ENCODE measurements at regions not wholly inside any gene's neighbourhood (a gene's known extent, or its start where the extent isn't known, plus 50 kb on each side); places are given as distances from the start of the nearest gene placed in this dataset.
"Not testable (repeated sequence)": the region's sequence is repeated elsewhere in the genome, so short reads cannot be mapped to it uniquely, and the experiment has no call there.

- DNase-seq: no peak
Measured at GRCh38 chr1:30164693-30165092, 558.7 kb downstream of the MATN1 start.

DNA sequence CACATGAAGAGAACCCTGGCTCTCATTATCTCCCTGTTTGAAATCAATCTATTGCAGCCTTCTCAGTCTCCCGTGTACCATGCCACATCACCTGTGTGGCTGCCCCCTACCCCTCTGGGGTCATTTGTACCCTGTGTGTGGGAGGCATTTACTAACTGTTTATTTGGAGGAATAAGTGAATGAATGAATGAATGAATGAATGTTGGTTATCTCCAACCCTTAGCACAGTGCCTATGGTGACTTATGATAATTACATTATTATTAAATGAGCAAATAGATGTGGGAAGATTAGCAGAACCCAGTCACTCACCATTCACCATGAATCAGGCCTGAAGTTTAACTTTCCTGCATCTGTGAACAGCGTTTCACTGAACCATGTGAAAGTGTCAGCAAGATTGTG lies 560.8 kb downstream of the MATN1 start:
- no peak for DNase-seq

- DNase-seq: no peak
Measured at GRCh38 chr1:30161953-30162352, 561.4 kb downstream of the MATN1 start.

DNA sequence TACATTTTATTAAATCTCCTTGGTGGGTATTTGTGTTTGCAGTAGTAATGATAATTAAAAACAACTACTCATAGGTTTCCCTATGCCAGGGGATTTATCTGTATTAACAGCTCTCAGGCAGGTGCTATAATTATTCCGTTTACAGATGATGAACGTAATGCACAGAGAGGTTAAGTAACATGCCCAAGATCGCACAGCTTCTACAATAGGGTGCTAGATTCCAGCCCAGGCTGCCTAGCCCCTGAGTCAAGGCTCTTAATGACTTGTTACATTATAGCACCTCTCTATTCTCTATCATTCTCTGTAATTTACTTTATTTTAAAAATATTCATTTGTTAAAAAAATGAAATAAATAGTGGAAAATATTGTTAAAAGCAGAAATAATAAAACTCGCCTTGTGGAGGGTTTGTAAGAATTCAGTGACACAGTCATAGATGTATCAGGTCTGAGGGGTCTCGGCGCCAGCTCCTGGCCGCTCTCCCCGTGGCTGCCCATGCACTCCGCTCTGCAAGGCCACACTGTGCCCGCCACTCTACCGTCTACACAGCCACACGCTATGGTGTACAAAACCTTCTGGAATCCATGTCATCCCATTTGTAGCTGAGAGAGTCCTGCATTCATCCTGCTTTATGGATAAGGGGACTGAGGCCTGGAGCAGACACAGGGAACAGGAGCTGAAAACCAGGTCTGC lies 562.2 kb downstream of the MATN1 start:
- no peak for DNase-seq

DNA sequence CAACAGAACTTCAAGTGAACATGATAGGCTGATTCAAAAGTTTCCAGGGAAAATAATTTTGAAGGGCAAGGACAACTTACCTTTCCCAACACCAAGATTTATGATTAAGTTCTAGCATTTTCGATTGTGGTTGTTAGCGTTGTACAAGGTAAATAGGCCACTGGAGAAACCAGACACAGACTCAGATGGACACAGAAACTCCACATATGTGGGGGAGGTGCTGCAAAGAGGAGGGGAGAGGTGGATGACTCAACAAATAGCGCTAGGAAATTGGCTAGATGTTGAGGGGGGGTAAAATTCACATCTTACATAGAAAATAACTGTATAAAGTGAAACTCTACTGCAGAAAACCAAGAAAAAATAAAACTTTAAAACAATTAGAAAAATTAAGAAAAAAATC lies 564.4 kb downstream of the MATN1 start:
- no peak for DNase-seq

- not testable (repeated sequence) for DNase-seq
Measured at GRCh38 chr1:30155698-30156097, 567.7 kb downstream of the MATN1 start.

DNA sequence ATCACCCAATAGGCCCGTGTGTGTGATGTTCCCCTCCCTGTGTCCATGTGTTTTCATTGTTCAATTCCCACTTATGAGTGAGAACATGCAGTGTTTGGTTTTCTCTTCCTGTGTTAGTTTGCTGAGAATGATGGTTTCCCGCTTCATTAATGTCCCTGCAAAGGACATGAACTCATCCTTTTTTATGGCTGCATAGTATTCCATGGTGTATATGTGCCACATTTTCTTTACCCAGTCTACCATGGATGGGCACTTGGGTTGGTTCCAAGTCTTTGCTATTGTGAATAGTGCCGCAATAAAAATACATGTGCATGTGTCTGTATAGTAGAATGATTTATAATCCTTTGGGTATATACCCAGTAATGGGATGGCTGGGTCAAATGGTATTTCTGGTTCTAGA lies 568.1 kb downstream of the MATN1 start:
- DNase-seq: not testable (repeated sequence)

GRCh38 chr1:30153743-30154449 lies 569.5 kb downstream of the MATN1 start:
- DNase-seq: no peak

DNA sequence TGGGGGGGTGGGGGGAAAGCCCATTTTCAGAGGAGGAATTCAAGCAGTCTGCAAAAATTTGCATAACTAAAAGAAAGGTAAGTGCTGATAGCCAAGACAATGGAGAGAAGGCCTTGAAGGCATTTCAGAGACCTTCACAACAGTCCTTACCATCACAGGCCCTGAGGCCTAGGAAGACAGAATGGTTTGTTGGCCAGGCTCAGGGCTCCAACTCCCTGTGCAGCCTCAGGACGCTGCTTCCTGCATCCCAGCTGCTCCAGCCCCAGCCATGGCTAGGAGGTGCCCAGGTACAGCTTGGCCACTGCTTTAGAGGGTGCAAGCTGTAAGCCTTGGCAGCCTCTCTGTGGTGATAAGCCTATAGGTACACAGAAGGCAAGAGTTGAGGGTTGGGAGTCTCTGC lies 571.6 kb downstream of the MATN1 start:
- DNase-seq: no peak

DNA sequence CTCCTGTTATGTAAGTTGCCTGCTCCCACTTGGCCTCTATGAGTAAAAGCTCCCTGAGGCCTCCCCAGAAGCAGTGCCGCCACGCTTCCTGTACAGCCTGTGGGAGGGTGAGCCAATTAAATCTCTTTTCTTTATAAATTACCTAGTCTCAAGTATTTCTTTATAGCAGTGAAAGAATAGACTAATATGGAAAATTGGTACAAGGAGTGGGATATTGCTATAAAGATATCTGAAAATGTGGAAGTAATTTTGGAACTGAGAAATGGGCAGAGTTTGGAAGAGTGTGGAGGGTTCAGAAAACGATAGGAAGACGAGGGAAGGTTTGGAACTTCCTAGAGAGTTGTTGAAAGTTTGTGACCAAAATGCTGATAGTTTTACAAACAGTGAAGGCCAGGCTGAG lies 572.3 kb downstream of the MATN1 start:
- no peak for DNase-seq

- no peak for DNase-seq
Measured at GRCh38 chr1:30149226-30149625, 574.2 kb downstream of the MATN1 start.

GRCh38 chr1:30148676-30149075 lies 574.7 kb downstream of the MATN1 start:
- DNase-seq: no peak

DNA sequence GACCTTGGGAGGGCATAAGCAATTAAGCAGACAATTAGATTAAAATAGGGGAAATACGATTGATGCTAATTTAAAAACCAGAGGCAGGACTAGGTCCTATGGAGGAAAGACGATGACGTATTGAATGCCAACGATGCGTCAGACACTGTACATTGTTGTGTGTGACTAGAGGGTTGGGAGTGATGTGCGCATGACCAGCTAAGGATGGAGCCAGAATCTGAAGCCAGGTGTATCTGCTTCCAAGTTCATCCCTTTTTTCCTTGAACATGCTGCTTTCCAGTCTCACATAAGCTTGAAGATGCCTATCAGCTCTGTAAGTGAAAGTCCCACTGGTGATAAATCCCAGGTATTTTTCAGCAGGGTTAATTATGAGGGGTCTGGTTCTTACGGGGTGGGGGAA lies 576.2 kb downstream of the MATN1 start:
- DNase-seq: no peak

- no peak for DNase-seq
Measured at GRCh38 chr1:30146448-30146847, 576.9 kb downstream of the MATN1 start.

- DNase-seq: no peak
Measured at GRCh38 chr1:30145723-30146303, 577.6 kb downstream of the MATN1 start.

GRCh38 chr1:30144831-30145230 lies 578.6 kb downstream of the MATN1 start:
- DNase-seq: no peak

- DNase-seq: no peak
Measured at GRCh38 chr1:30143517-30143916, 579.9 kb downstream of the MATN1 start.

- DNase-seq: no peak
Measured at GRCh38 chr1:30140566-30140965, 582.8 kb downstream of the MATN1 start.

DNA sequence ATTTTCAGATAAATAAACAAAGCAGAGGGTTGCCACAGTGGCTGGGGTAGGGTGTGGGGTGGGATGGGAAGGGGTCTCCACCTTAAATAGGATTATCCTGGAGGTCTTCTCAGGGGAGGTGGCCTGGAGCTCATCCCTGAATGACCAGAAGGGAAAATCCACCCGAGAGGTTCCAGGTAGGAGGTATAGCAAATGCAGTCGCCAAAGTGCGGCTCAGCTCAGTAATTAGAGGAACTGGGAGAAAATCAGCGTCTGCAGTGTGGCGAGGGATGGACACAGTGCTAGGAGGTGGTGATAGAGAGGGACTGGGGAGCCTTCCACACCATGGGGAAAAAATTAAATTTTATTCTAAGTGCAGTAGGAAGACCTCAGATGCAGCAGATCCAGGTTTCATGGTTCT lies 584.5 kb downstream of the MATN1 start:
- no peak for DNase-seq

DNA sequence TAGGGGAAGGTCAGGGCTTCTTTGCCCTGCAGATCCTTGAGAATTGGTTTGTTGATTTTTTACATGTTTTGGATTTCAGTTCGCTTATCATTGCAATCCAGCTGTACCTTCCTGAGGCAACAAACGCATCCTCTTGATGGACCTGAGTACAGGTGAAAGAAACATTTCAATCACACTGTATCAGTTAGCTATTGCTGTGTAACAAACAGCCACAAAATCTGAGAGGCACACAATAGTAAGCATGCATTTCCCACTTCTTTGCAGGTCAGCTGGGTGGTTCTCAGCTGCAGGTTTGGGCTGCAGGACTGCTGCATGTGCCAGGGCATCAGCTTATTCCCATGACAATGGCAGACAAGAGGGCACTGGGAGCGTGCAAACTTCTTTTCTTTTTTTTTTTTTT lies 586.4 kb downstream of the MATN1 start:
- no peak for DNase-seq

DNA sequence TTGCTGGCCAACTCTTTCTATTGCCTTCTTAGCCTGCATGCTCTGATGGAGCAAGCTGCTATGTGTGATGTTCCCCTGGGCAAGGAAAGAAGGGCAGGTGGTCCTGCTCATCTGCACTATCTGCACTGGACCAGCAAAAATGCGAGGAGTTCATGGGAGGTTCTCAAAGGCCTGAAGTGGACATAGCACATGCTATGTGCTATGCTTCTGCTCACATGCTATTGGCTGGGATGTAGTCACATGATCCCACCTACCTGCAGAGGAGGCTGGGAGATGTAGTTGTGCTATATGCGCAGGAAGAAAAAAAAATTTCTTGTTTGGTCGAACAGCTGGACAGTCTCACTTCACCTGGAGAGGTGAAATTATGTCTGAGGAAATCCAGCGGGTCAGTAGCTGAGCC lies 587.7 kb downstream of the MATN1 start:
- DNase-seq: no peak

DNA sequence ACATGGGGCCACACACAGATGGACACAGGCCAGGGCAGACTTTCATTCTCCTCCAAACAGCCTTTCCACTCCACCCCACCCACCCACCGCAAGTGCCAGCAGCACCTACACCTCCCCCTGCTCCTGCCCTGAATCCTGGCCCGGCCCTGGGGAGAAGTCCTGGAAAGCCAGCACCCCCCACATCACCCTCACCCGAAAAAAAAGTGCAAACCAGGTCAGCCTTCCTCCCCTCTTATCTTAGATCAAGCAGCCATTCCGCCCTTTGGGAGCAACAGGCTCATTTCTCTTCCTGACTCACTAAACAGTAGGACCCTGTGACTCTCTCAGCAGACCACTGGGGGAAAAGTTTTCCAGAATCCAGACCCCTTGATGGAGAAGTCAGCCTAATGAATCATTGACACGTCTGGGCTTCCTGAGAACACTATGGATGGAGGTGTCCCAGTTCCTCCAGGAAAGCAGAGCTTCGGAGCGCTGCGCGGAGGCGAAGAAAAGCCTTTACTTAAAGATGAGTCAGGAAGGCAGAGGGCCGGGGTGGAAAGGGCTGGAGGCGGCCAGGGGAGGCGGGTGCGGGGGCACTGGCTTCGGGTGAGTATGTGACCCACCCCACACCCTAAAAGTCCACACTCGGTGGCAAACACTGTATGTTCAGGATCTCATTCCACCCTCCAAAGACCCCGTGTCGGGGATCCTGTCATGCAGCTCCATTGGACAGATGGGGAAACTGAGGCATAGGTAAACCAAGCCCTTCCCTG lies 588.7 kb downstream of the MATN1 start:
- DNase-seq: no peak

DNA sequence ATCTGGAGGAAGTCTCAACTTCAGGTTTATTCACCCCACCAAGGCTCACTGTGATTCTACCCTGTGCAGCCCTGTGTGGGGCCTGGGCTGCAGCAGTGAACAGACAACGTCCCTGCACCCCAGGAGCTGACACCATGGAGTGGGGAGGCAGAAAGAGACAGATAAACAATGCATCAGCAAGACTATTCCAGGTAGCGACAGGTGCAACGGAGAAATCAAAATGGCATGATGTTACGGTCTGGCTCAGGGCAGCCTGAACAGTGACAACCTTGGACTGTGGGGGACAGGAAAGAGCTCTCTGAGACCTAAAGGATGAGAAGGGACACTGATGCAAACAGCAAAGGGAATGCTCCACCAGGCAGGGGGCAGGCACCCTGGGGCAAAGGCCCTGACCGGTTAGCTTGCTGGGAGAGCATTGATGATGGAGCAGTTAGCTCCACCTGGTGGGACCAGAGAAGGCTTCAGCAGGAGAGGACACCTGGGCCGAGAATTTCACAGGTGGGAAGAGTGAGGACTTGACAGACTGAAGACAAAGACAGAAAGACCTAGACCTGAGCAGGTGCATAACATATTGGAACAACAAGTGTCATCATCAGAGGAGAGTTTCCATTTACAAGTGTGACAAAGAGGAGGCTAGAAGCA lies 589.9 kb downstream of the MATN1 start:
- DNase-seq: no peak
